NCI-H2196 treated with DMSO at 0.1 percent for 48 hours (cell line): ENCODE measurements at regions not wholly inside any gene's neighbourhood (a gene's known extent, or its start where the extent isn't known, plus 50 kb on each side); places are given as distances from the start of the nearest gene placed in this dataset.
"Not testable (repeated sequence)": the region's sequence is repeated elsewhere in the genome, so short reads cannot be mapped to it uniquely, and the experiment has no call there.

Experiments used
- DNase-seq: peaks from one replicate; lab custom pipeline; 2025; ENCODE audit not compliant: unreplicated experiment; lab: John Stamatoyannopoulos, UW

- DNase-seq: no peak
Observed at GRCh38 chr3:26114851-26115250, 325.0 kb downstream of the OXSM start.

- no peak for DNase-seq
Observed at GRCh38 chr3:26118165-26118564, 328.3 kb downstream of the OXSM start.

- no peak for DNase-seq
Observed at GRCh38 chr3:26132942-26133341, 343.1 kb downstream of the OXSM start.

GRCh38 chr3:26141296-26141695, 351.4 kb downstream of the OXSM start:
- DNase-seq: no peak

GRCh38 chr3:26145769-26146168, 355.9 kb downstream of the OXSM start:
- DNase-seq: no peak

- DNase-seq: not testable (repeated sequence)
Observed at GRCh38 chr3:26157428-26157827, 367.5 kb downstream of the OXSM start.

- DNase-seq: no peak
Observed at GRCh38 chr3:26171006-26171405, 381.1 kb downstream of the OXSM start.

- DNase-seq: no peak
Observed at GRCh38 chr3:26191556-26191955, 401.7 kb downstream of the OXSM start.

- DNase-seq: no peak
Observed at GRCh38 chr3:26193558-26193957, 403.7 kb downstream of the OXSM start.

- no peak for DNase-seq
Observed at GRCh38 chr3:26196781-26197180, 406.9 kb downstream of the OXSM start.

GRCh38 chr3:26198609-26199008, 408.7 kb downstream of the OXSM start:
- DNase-seq: no peak

GRCh38 chr3:26202169-26202568, 412.3 kb downstream of the OXSM start:
- no peak for DNase-seq

- DNase-seq: no peak
Observed at GRCh38 chr3:26205475-26205874, 415.6 kb downstream of the OXSM start.

GRCh38 chr3:26208201-26208600, 414.4 kb upstream of the LRRC3B start:
- DNase-seq: no peak

- DNase-seq: no peak
Observed at GRCh38 chr3:26229801-26230200, 392.8 kb upstream of the LRRC3B start.

- DNase-seq: no peak
Observed at GRCh38 chr3:26233374-26233773, 389.2 kb upstream of the LRRC3B start.

GRCh38 chr3:26236531-26236930, 386.0 kb upstream of the LRRC3B start:
- DNase-seq: no peak

GRCh38 chr3:26237036-26237682, 385.4 kb upstream of the LRRC3B start:
- no peak for DNase-seq

GRCh38 chr3:26244586-26244985, 378.0 kb upstream of the LRRC3B start:
- not testable (repeated sequence) for DNase-seq

- DNase-seq: no peak
Observed at GRCh38 chr3:26245236-26245635, 377.3 kb upstream of the LRRC3B start.

- DNase-seq: no peak
Observed at GRCh38 chr3:26246901-26247300, 375.7 kb upstream of the LRRC3B start.

- DNase-seq: no peak
Observed at GRCh38 chr3:26247712-26248111, 374.9 kb upstream of the LRRC3B start.

- DNase-seq: no peak
Observed at GRCh38 chr3:26252001-26252400, 370.6 kb upstream of the LRRC3B start.
